SK-N-MC (cell line): ENCODE measurements at regions not wholly inside any gene's neighbourhood (a gene's known extent, or its start where the extent isn't known, plus 50 kb on each side); places are given as distances from the start of the nearest gene placed in this dataset.

ENCODE experiments used
- EZH2 ChIP-seq: fragments of 200-600 bp; sonication (generic); IDR thresholded peaks from one replicate; pipeline ENCODE4 v1.6.1; 2017; ENCODE audit warnings: antibody characterized with exemption
- POLR2AphosphoS5 ChIP-seq: IDR thresholded peaks from 2 replicates; pipeline ENCODE4 v1.6.1; 2012; ENCODE audit warnings: mild to moderate bottlenecking, low read depth, low read length, borderline replicate concordance

DNA sequence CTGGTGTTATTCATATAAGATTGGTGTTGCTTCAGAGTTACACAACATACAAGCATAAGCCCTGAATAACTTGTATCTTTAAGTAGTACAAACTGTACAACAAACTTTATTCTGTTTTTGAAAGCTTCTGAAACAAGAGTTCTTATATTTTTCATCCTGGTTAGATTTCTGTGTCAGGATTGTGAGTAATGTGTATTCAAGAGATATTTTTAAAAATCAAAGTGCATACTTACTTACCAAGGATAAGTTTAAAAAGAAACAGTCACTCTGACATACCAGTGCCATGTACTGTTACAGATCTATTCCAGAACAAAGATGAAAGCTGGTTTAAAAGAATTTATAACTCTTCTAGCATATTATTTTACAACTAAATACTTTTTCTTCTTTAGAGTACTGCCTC, 755.1 kb downstream of the ZPLD1 start:
- TF ChIP-seq POLR2AphosphoS5: no peak
- no peak for TF ChIP-seq EZH2
